HuH-7.5 (cell line): ENCODE measurements at regions not wholly inside any gene's neighbourhood (a gene's known extent, or its start where the extent isn't known, plus 50 kb on each side); places are given as distances from the start of the nearest gene placed in this dataset.
"Not testable (repeated sequence)": the region's sequence is repeated elsewhere in the genome, so short reads cannot be mapped to it uniquely, and the experiment has no call there.

Experiments used
- DNase-seq: peaks from one replicate; pipeline ENCODE4 v3.0.0; 2011; ENCODE audit warnings: low spot score

DNA sequence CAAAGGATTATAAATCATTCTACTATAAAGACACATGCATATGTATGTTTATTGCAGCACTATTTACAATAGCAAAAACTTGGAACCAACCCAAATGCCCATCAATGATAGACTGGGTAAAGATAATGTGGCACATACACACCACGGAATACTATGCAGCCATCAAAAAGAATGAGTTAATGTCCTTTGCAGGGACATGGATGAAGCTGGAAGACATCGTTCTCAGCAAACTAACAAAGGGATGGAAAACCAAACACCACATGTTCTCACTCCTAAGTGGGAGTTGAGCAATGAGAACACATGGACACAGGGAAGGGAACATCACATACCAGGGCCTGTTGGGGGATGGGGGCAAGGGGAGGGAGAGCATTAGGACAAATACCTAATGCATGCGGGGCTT, 133.2 kb downstream of the ATXN3L start:
- not testable (repeated sequence) for DNase-seq

DNA sequence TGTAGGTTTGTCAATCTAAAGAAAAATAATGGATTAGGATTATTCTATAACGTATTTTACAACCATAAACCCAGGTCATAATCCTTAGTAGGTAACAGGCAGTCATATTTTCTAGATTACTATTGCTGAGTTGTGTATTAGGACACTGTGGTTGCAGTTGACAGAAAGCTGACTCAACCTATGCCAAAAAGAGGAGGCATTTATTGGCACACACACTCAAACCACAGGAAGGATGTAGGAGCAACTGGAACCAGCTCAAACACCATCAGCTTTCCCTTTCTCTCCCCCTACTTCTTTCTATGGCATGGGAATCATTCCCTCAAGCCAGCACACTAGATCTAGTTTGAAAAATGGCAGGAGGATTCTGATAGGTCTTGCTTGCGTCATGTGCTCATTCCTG, 136.4 kb upstream of the FAM9C start:
- no peak for DNase-seq

DNA sequence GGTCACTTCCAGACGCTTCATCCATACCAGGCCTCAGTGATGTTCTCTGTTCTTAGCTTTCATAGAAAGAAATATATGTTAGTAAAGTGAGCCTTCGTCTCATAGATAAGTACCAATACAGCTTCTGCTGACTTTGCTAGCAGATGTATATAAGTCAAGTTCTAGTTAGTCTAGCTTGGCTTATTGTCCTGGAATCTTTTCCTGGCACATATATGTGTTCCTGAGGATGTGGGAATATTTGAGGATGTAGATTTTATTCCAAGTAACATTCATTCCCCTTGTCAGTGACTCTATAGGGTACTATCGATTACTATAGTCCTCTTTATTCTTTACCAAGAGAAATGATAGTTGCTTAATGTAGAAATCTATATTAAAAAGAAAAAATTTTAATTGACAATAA, 135.2 kb upstream of the FAM9C start:
- DNase-seq = no peak

DNA sequence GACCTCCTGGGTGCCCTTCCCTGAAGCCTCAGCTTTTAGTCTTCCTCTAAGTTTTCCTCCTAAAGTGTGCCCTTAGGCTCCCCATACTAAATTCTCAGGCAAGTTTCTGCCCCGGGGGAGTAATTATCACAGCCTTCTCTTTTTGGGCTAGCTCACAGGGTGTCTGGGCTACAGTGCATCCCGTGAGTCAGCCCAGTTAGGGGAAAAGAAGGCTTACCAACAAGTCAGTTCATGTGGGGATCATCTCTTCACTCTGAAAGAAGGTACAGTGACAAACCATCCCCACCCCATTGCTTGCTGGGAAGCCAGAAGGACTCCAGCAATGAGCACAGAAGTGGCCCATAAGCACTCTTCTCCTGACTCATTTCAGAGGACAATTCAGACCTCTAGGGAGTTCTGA, 134.7 kb upstream of the FAM9C start:
- DNase-seq = no peak

DNA sequence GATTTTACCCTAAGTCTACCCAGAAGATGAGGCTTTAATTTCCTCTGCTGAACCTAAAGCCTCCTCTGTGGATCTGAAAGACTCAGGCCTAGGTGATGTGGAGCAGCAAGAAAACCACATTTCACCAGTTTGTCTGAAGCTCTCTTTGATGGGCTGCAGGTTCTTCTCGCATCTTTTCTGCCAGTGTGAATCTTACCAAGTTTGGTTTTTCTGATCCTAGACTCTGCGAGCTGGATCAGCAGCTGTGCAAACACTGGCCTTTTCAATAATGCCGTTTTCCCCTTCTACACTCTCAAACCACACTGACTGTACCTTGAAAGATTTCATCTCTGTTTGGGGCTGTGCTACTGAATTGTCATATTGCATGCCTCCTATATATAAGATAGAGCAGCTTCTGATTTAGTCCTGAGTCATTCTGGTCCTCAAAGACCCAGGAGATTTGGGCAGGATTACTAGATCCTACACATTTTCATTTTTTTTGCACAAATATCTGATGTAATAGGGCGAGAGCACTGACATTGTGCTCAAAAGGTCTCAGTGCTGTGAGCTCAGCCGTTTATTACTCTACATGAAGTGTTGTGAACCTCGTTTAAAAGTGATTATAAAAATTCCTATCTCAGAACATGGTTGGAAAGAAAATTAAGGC, 133.6 kb upstream of the FAM9C start:
- no peak for DNase-seq

DNA sequence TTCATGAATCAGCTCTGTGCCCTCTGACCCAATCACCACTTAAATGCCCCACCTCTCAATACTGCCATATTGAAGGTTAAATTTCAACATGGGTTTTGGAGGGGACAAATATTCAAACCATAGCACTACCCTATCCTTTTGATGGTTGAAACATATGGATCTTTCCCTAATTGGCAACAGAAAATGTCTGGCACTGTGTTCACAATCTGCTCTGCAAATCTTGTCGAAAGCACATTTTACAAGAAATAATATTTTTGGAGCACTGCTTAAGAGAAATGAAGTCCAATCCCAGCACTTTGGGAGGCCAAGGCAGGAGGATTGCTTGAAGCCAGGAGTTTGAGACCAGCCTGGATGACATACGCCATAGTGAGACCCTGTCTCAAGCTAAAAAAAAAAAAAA, 130.6 kb upstream of the FAM9C start:
- no peak for DNase-seq

DNA sequence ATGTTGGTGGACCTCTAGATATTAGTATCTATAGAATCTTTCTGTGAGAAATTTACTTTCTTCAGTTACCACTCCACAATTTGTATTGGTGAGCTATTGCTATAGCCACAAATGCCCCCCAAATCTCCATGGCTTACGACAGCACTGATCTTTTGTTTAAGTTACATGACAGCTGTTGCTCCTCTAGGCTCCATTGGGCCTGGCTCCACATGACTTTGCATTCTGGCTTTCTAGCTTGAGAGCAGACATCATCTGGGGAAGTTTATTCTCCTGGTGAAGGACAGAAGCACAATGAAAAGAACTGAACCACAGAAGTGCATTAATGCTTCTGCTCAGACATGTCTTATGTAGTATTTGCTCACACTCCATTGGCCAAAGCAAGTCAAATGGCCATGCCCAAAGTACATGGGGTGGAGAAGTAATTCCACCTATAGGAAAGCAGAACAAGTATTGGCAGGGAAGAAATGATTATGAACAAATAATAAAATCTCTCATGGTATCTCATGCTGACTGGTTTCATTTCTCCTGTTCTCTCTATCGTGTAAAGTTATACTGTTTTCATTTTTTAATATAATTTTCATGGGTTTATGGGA, 126.6 kb upstream of the FAM9C start:
- DNase-seq = no peak

DNA sequence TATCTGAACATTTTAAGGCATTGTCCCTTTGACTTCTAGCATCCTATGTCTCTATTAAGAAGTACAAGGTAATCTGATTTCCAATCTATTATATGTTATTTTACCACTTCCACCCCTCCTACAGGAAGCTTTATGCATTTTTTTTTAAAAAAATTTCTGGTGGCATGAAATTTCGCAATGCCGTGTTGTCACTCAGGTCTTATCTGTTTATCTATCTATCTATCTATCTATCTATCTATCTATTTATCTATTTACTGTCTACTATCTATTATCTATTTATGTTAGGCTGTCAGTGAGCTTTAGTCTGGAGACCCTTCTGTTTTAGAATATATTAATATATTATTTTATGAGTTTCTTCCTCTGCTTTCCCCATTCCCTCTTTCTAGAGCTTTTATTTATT, 125.3 kb upstream of the FAM9C start:
- DNase-seq = no peak

DNA sequence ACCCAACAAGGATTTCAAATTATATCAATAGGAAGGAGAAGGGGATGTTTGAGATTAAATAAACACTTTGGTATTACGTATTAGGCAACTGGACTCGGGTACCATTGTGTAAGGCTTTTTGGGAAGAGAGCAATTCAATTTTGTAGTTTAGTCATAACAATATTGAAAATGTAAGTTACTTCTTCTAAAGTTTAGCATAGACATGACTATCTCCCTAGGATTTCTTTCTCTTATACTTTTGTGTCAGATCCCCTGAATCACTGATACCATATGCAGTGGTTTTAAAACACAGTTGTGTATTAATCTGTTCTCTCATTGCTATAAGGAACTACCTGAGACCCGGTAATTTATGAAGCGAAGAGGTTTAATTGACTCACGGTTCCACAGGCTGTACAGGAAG, 123.8 kb upstream of the FAM9C start:
- DNase-seq = no peak

DNA sequence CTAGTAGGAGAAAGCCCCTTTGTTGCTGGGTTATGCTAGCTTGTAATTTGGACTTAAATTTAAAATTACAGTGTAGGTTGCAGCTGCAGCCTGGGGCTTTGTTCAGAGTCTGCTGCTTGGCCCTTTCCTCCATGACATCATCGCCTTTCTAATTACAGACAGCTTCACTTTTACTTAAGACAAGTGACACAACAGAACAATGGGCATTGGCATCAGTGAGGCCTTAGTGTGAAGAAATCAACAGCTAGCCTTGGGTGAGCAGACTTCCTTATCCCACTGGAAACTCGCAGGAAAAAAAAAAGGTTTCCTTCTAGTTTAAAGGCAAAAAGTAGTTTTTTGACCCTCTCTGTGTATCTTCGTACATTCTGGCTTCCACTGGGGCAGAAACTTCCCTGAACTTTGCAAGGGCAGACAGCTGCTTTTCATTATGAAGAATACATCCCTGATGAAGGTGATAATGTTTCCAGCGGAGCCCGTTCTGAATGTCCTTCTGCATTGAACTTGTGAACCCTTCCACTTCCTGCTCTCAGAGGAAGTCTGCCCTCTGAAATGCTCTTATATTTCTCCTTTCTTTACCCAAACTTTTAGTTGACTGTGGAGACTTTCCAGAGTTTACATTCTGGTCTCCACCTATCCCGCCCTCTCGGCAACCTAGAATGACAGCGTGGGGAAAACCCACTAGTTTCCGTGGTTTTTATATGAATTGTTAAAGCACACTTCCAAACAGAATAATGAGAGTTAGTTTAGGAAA, 123.2 kb upstream of the FAM9C start:
- no peak for DNase-seq

DNA sequence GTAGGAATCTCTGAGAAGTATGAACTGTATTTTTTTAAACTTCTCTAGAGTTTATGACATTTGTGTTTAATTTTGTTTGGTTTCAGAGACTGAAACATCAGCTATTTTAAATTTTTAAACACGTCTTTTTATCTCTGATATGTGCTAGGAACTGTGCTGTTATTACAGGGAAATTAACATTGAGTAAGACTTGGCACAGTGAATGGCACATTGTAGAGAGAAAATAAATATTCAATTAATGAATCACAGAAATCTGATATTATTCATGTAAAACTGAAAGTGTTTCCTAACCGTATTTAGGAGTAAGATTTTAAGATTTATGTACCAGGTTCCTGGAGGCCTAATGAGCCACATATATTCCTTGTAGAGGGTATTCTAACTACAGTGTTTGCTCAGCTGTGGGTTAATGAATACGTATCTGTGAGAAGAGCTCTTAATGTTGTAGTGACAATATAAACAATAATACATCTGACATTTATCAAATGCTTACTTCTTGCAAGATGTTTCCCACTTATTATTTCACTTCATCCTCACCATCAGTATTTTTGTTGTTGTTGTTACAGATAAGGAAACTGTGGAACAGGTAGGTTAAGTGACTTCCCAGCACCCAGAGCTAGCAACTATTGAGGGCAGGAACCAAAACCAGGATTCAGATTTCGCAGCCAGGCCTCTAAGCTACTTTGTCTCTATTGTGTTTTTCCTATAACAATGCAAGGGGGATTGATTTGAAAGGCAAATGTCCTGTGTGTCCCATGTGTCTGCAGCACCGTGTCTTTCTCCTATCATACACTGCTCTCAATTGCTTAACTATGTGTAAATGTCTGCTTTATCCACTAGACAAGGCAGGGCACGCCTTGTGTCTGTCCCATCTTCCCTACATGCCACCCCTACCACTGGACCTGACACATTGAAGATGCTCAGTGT, 121.1 kb upstream of the FAM9C start:
- DNase-seq = no peak

DNA sequence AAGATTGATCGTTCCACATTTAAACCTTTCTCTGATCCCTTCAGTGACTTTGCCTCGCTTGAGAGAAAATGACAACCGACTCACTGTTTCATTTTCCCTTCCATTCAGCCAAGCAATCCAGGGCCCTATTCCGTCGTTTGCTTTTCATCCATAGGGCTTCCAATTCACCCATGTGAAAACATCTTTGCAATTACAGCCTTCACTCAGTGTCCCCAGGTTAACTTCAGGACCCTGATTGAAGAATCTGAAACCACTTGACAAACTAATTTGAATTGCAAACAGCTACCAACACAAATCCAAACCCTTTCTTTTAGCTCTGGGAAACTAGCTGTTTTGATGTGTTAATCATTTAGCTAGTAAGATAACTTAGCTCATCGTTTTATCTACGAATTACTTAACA, 120.2 kb upstream of the FAM9C start:
- no peak for DNase-seq

DNA sequence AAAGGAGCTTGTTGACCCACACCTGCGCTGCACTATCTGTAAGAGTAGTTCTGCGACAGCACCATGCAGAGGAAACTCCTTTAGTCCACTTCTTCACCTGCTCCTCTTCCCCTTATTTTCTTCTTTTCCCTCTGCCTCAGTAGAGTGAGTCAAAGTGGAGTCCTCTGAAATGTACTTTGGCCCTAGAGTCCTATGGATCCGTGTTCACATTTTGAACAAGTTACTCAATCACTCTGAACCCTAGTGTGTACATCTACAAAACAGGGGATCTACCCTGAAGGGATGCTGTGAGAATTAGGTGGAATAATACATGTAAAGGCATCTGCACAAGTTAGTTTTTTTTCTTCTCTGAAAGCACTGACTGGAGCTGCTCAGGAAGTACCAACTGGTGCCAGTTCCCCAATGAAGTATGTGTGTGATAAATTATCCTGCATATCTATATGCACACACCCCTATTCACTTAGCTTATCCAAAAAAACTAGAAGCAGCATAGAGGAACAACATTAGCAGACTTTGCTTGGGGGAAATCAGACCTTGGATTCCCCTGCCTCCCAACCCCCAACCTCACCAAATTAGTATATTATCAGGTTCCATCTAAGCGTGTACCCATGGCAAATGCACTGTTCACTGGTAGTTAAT, 118.5 kb upstream of the FAM9C start:
- no peak for DNase-seq

DNA sequence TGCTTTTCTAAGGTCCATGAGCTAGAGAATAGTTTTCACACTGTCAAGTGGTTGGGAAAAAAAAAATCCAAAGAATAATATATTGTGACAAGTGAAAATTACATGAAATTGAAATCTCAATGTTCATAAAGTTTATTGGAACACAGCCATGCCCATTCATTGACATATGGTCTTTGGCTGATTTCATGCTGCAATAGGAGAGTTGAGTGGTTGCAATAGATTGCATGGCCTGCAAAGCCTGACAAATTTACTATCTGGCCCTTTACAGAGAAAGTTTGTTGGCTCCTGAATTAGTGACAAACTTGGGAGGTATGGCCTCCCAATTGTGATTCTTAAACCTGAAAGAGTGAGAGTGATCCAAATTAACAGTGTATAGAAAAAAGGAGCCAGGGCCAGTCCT, 115.5 kb upstream of the FAM9C start:
- no peak for DNase-seq

DNA sequence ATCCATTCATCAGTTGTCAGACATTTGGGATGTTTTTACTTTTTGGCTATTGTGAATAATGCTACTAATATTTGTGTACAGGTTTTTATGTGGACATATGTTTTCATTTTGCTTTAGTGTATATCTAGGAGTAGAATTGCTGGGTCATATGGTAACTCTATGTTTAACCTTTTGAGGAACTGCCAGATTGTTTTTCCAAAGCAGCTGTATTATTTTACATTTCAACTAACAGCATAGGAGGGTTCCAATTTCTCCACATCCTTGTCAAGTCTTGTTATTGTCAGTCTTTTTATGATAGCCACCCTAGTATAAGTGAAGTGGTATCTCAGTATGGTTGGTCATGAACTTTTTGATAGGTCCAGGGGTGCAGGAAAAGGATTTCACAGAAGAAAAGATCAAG, 114.5 kb upstream of the FAM9C start:
- DNase-seq = no peak

DNA sequence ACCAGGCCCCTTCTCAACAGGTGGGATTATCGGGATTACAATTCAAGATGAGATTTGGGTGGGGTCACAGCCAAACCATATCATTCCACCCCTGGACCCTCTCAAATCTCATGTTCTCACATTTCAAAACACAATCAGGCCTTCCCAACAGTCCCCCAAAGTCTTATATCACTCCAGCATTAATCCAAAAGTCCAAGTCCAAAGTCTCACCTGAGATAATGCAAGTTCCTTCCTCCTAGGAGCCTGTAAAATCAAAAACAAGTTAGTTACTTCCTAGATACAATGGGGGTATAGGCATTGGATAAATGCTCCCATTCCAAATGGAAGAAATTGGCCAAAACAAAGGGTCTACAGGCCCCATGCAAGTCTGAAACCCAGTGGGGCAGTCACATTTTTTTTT, 111.1 kb upstream of the FAM9C start:
- not testable (repeated sequence) for DNase-seq

DNA sequence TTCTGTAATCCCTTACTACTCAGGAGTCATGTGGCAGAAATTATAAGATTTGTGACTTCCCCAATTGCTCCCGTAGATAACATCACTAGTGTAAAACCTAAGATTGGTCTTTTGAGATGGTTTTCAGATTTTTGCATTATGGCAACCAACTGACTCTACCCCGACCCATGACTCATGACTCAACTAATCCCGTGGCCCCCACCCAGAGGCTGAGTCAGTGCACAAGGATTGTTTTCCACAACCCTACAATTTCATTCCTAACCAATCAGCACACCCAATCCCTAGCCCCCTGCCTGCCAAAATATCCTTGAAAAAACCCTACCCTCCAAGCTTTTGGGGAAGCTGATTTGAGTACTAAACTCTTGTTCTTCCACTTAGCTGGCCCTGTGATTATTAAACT, 109.4 kb upstream of the FAM9C start:
- DNase-seq = no peak

DNA sequence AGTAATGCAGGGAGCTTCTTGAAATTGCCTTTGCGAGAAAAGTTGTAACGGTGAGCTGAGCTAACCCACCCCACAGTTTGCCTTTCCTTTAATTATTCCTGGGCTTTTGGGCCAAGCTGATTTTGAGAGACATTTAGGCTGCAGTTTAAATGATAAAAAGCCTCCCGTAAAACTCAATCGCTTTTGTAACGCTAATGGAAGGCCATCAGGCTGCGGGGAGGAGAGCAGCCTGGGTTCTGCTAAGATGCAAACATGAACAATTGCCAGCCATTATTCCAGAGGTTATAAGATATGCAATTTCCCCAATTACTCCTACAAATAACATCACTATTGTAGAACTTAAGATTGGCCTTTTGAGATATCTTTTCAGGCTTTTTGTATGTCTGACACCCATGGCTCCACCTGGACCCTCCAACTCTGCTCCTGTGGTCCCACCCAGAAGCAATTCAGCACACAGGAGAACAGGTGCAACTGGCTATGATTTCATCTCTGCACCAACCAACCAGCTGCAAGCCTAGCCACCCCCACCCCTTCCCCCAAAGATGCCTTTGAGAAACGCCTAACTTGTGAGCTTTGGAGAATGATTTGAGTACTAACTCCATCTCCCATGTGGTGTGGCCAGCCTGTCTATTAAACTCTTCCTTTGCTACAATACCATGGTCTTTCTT, 108.2 kb upstream of the FAM9C start:
- no peak for DNase-seq

DNA sequence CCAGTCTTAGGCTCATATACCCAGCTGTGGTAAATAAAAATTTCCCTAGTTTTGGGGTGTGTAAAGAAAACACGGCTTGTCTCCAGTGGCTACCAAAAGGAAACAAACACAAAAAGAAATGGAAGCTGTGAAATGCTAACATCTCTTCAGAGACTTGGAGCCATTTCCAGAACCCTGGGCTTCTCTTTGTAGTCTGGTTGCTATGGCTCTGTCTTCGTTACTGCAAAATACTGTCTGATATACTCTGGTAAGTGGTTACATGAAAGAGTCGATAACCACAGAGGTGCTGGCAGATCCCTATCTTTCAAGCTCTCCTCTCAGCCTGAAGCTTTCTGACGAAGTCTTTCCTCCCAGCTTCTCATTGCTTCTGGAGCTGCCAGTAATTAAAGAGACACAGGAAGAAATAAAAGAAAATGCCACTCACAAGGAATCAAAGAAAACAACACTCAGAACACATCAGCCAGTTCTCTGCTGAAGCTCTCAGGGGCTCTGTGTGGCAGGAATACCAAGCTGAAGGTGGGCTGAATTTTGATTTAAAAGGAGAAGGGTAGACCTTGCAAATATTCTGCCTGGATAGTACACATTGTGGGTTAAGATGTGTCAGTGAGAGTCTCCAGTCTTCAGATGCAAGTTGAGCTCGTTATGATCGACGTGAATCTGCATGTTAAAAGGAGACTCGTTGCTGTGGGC, 107.6 kb upstream of the FAM9C start:
- no peak for DNase-seq

DNA sequence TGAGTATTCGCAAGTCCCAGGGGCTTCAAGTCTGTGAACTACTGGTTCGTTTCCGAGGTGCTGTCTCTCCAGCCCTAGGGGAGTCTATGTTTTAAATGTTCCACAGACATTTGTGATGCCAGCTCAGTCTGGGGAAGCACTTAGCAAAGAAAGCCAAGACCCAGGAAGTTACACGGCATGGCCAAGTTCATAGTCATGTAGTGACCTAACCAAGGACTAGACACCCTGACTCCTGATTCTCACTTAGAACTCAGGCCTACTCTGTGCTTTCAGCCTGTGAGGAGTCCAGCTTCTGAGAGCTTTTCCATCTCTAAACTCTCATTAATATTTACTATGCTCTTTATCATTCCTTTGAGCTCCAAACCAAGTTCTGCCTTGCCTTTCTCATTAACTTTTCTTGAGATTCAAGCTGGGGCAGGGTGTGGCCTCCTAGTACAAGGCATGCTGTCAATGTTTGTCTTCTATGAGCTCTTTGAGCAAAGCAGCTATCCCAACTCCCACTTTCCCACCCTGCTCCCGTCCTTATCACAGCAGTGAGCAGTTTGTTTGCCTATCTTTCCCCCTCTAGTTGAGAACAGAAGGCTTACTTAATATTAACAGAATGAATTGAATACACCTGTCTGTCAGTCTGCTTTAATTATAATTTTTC, 105.4 kb upstream of the FAM9C start:
- no peak for DNase-seq
